ENCODE measurements at regions not wholly inside any gene's neighbourhood (a gene's known extent, or its start where the extent isn't known, plus 50 kb on each side); places are given as distances from the start of the nearest gene placed in this dataset.

DNA sequence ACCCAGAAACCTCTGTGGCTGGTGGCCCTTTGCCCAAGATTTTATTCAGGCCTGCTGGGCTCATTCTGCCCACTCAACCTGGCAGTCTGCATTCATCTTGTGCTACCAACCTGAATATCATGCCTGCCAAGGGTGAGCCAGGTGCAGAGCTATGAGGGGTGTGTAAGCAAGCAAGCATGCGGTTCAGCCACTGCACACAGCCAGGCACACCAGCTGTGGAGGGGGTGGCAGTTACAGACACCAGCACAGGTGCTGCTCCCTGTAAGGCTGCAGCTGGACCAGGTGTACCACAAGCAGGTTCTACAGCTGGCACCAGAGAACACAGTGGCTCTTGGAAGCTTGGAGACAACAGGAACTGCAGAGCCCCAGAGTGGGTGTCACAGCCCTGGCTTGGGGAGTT lies 633.2 kb downstream of the FBXO15 start:
- 67% methylated on average over 1 of the region's 1 CpG for WGBS (ENCODE audit: insufficient coverage, insufficient replicate concordance, low lambda C conversion rate, missing lambda C conversion rate)
- Histone ChIP-seq H2AFZ (ENCODE audit: control insufficient read depth, low read depth, low read length) (no peak overlapping the region), H3K79me2 (ENCODE audit: control insufficient read depth, insufficient read depth, low read length) (no peaks in the 10 kb centered on the region), H3K9me3 (replicated peaks; ENCODE audit: control insufficient read depth, insufficient read depth, low read length) (no peaks in the 10 kb centered on the region), H3K4me2 (ENCODE audit: control insufficient read depth, insufficient read depth) (no peak overlapping the region), H3K36me3 (ENCODE audit: control insufficient read depth in 2 of 2, insufficient read depth in 2 of 2, low read length in 1 of 2) (no peaks in the 10 kb centered on the region), H3K27ac (ENCODE audit: control insufficient read depth, insufficient read depth) (no peak overlapping the region), H3K4me1 (ENCODE audit: control insufficient read depth, insufficient read depth, low read length) (no peaks in the 10 kb centered on the region), H3K9ac (ENCODE audit: control insufficient read depth, insufficient read depth, low read length) (no peak overlapping the region), H3K4me3 (no peak overlapping the region), H4K20me1 (ENCODE audit: control insufficient read depth, insufficient read depth) (no peaks in the 10 kb centered on the region), H3K27me3 (replicated peaks in 1 of 2; ENCODE audit: control insufficient read depth in 2 of 2, insufficient read depth in 2 of 2, low read length in 1 of 2) (no peaks in the 10 kb centered on the region)
- no peak for TF ChIP-seq FOS (IDR thresholded peaks at IDR 0.05; ENCODE audit: borderline replicate concordance, extremely low read depth, insufficient read length)
- TF ChIP-seq, protein P1, sequence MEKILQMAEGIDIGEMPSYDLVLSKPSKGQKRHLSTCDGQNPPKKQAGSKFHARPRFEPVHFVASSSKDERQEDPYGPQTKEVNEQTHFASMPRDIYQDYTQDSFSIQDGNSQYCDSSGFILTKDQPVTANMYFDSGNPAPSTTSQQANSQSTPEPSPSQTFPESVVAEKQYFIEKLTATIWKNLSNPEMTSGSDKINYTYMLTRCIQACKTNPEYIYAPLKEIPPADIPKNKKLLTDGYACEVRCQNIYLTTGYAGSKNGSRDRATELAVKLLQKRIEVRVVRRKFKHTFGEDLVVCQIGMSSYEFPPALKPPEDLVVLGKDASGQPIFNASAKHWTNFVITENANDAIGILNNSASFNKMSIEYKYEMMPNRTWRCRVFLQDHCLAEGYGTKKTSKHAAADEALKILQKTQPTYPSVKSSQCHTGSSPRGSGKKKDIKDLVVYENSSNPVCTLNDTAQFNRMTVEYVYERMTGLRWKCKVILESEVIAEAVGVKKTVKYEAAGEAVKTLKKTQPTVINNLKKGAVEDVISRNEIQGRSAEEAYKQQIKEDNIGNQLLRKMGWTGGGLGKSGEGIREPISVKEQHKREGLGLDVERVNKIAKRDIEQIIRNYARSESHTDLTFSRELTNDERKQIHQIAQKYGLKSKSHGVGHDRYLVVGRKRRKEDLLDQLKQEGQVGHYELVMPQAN (conservative IDR thresholded peaks at IDR 0.05) = no peak
- TF ChIP-seq SMAD5 (IDR thresholded peaks at IDR 0.05; ENCODE audit: low read depth) = no peak
- TF ChIP-seq EED (IDR thresholded peaks at IDR 0.05; ENCODE audit: low read depth) = no peak
- TF ChIP-seq CBX5 (IDR thresholded peaks at IDR 0.05; ENCODE audit: low read depth) = no peak
- TF ChIP-seq NR2F1 (conservative IDR thresholded peaks at IDR 0.05) = no peak
- TF ChIP-seq BRCA1 (IDR thresholded peaks at IDR 0.05; ENCODE audit: low read depth, low read length) = no peak
- TF ChIP-seq, protein P2, sequence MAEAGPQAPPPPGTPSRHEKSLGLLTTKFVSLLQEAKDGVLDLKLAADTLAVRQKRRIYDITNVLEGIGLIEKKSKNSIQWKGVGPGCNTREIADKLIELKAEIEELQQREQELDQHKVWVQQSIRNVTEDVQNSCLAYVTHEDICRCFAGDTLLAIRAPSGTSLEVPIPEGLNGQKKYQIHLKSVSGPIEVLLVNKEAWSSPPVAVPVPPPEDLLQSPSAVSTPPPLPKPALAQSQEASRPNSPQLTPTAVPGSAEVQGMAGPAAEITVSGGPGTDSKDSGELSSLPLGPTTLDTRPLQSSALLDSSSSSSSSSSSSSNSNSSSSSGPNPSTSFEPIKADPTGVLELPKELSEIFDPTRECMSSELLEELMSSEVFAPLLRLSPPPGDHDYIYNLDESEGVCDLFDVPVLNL (IDR thresholded peaks at IDR 0.05; ENCODE audit: low read depth, low read length) = no peak
- no peak for TF ChIP-seq FOXK2 (IDR thresholded peaks at IDR 0.05)
- TF ChIP-seq, protein P3, sequence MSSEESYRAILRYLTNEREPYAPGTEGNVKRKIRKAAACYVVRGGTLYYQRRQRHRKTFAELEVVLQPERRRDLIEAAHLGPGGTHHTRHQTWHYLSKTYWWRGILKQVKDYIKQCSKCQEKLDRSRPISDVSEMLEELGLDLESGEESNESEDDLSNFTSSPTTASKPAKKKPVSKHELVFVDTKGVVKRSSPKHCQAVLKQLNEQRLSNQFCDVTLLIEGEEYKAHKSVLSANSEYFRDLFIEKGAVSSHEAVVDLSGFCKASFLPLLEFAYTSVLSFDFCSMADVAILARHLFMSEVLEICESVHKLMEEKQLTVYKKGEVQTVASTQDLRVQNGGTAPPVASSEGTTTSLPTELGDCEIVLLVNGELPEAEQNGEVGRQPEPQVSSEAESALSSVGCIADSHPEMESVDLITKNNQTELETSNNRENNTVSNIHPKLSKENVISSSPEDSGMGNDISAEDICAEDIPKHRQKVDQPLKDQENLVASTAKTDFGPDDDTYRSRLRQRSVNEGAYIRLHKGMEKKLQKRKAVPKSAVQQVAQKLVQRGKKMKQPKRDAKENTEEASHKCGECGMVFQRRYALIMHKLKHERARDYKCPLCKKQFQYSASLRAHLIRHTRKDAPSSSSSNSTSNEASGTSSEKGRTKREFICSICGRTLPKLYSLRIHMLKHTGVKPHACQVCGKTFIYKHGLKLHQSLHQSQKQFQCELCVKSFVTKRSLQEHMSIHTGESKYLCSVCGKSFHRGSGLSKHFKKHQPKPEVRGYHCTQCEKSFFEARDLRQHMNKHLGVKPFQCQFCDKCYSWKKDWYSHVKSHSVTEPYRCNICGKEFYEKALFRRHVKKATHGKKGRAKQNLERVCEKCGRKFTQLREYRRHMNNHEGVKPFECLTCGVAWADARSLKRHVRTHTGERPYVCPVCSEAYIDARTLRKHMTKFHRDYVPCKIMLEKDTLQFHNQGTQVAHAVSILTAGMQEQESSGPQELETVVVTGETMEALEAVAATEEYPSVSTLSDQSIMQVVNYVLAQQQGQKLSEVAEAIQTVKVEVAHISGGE (CRISPR knock-in tag; IDR thresholded peaks at IDR 0.05) = no peak
- ChIA-PET POLR2A (no interaction called here), CTCF (no interaction called here), RAD21 (ENCODE audit: unreplicated experiment) (no interaction called here), SMC1A (ENCODE audit: uncharacterized antibody, unreplicated experiment) (interaction anchor here (0.6 kb wide), 1 partner anchor 614 kb away, joined by 3 read pairs; no protein-coding TSS in a partner anchor)
- no peak for FAIRE-seq
- no peak for DNase-seq (ENCODE audit: low read depth, low spot score)
- in situ Hi-C loops (cut with MboI) = no loop called here
- no TSS peak for BruUV-seq (replicated peaks)
- no peak for ATAC-seq
- intact Hi-C loops (cut with micrococcal nuclease; ENCODE audit: unreplicated experiment) = no loop called here
